H1 (cell line): ENCODE measurements at regions not wholly inside any gene's neighbourhood (a gene's known extent, or its start where the extent isn't known, plus 50 kb on each side); places are given as distances from the start of the nearest gene placed in this dataset.

Source experiments
- CTCF ChIA-PET: fragments of 300-600 bp; sonication (Branson Sonifier 250); formaldehyde crosslinking; loops from one replicate; lab custom pipeline; 2021; ENCODE audit not compliant: partially characterized antibody; lab: Charles Lee
- POLR2A ChIA-PET: fragments of 300-600 bp; sonication (Branson Sonifier 250); formaldehyde crosslinking; loops from one replicate; lab custom pipeline; 2021; ENCODE audit warnings: inconsistent platforms; ENCODE audit not compliant: partially characterized antibody; lab: Charles Lee
- DNase-seq, 2 experiments: peaks; one replicate each; pipeline versions ENCODE4 v3.0.0 to v3.0.0-alpha.2; 2010 to 2022; ENCODE audit warnings: low spot score in 2 of 2, low read depth in 1 of 2, mixed read lengths in 1 of 2
- FAIRE-seq: peaks from 2 replicates; lab custom pipeline; 2011; peaks lifted over from hg19 to GRCh38; lab: Jason Lieb, UNC
- H2AFZ ChIP-seq: 2 replicates; pipeline ENCODE4 v1.8.1; 2012; ENCODE audit warnings: low read length, inconsistent platforms
- H2AK5ac ChIP-seq: 2 replicates; pipeline ENCODE4 v1.6.1; 2013; ENCODE audit warnings: low read depth, low read length
- H2BK120ac ChIP-seq: replicated peaks from 2 replicates; pipeline ENCODE3; 2013; ENCODE audit warnings: low read depth, low read length, inconsistent platforms
- H2BK12ac ChIP-seq: 2 replicates; pipeline ENCODE4 v1.6.1; 2013; ENCODE audit warnings: low read depth, low read length
- H2BK15ac ChIP-seq: 2 replicates; pipeline ENCODE4 v1.6.1; 2013; ENCODE audit warnings: low read length
- H2BK20ac ChIP-seq: 2 replicates; pipeline ENCODE4 v1.6.1; 2013; ENCODE audit warnings: low read length
- H2BK5ac ChIP-seq: 2 replicates; pipeline ENCODE4 v1.6.1; 2013; ENCODE audit warnings: low read depth, low read length
- H3K14ac ChIP-seq: 2 replicates; pipeline ENCODE4 v1.6.1; 2013; ENCODE audit warnings: inconsistent platforms; ENCODE audit not compliant: insufficient read length
- H3K18ac ChIP-seq: 2 replicates; pipeline ENCODE4 v1.6.1; 2013; ENCODE audit warnings: low read length; ENCODE audit errors: extremely low read depth
- H3K23ac ChIP-seq: 2 replicates; pipeline ENCODE4 v1.6.1; 2013; ENCODE audit warnings: inconsistent platforms; ENCODE audit not compliant: insufficient read length
- H3K23me2 ChIP-seq: 2 replicates; pipeline ENCODE4 v1.6.1; 2013; ENCODE audit warnings: low read depth, low read length
- H3K27ac ChIP-seq: 2 replicates; pipeline ENCODE4 v1.6.1; 2011; ENCODE audit warnings: low read depth, low read length, inconsistent platforms
- H3K27me3 ChIP-seq, 4 experiments: replicated peaks in 1 of 4; 1 replicate in 1 of 4; 2 replicates in 3 of 4; pipeline versions ENCODE4 v1.6.1 to v1.8.1; 2011 to 2013; ENCODE audit warnings: low read length in 3 of 4, mild to moderate bottlenecking in 3 of 4, inconsistent platforms in 2 of 4, mixed read lengths in 2 of 4, moderate library complexity in 1 of 4; ENCODE audit not compliant: control insufficient read depth in 3 of 4, insufficient read depth in 3 of 4; ENCODE audit errors: extremely low read depth in 1 of 4
- H3K36me3 ChIP-seq, 4 experiments: 2 replicates each; pipeline versions ENCODE4 v1.6.1 to v1.8.1; 2011 to 2013; ENCODE audit warnings: mild to moderate bottlenecking in 4 of 4, low read length in 3 of 4, moderate library complexity in 2 of 4, control low read depth in 1 of 4, inconsistent platforms in 1 of 4; ENCODE audit not compliant: insufficient read depth in 4 of 4, control insufficient read depth in 2 of 4
- H3K4ac ChIP-seq: replicated peaks from 2 replicates; pipeline ENCODE3; 2013; ENCODE audit warnings: low read length, low read depth, mixed read lengths, inconsistent platforms; ENCODE audit not compliant: insufficient read length
- H3K4me1 ChIP-seq, 4 experiments: replicated peaks in 1 of 4; 1 replicate in 1 of 4; 2 replicates in 3 of 4; pipeline versions ENCODE4 v1.6.1 to v1.8.1; 2011 to 2013; ENCODE audit warnings: low read length in 3 of 4, inconsistent platforms in 2 of 4, mixed read lengths in 1 of 4; ENCODE audit not compliant: insufficient read depth in 4 of 4, control insufficient read depth in 3 of 4
- H3K4me2 ChIP-seq, 2 experiments: 2 replicates each; pipeline versions ENCODE4 v1.6.1 to v1.8.1; 2011 to 2013; ENCODE audit warnings: low read depth in 2 of 2, low read length in 2 of 2, control low read depth in 1 of 2, inconsistent platforms in 1 of 2, mild to moderate bottlenecking in 1 of 2; ENCODE audit not compliant: insufficient read depth in 1 of 2
- H3K4me3 ChIP-seq, 4 experiments: fragments of 200-600, 300-600 bp in 1 of 4; sonication (generic), shearing (Covaris generic), sonication (Bioruptor Twin) in 1 of 4; 2 replicates each; pipeline versions ENCODE4 v1.5.1 to v1.8.1; 2011 to 2016; ENCODE audit warnings: low read length in 4 of 4, low read depth in 3 of 4, control low read depth in 2 of 4, inconsistent platforms in 2 of 4, mild to moderate bottlenecking in 2 of 4, mixed read lengths in 1 of 4, moderate library complexity in 1 of 4; ENCODE audit not compliant: insufficient read depth in 2 of 4; ENCODE audit errors: extremely low read depth in 1 of 4
- H3K56ac ChIP-seq: replicated peaks from 2 replicates; pipeline ENCODE3; 2013; ENCODE audit warnings: low read depth, mild to moderate bottlenecking, mixed read lengths, low read length, inconsistent platforms; ENCODE audit not compliant: insufficient read length
- H3K79me1 ChIP-seq: 2 replicates; pipeline ENCODE4 v1.6.1; 2013; ENCODE audit warnings: low read depth, low read length, control low read depth
- H3K79me2 ChIP-seq, 2 experiments: 2 replicates each; pipeline versions ENCODE4 v1.6.1 to v1.8.1; 2012 to 2013; ENCODE audit warnings: low read length in 2 of 2, mild to moderate bottlenecking in 2 of 2, inconsistent platforms in 1 of 2; ENCODE audit not compliant: insufficient read depth in 2 of 2, control insufficient read depth in 1 of 2
- H3K9ac ChIP-seq, 4 experiments: replicated peaks in 1 of 4; 1 replicate in 1 of 4; 2 replicates in 3 of 4; pipeline versions ENCODE4 v1.6.1 to v1.8.1; 2011 to 2013; ENCODE audit warnings: low read depth in 3 of 4, low read length in 3 of 4, control low read depth in 2 of 4, mild to moderate bottlenecking in 2 of 4, moderate library complexity in 2 of 4, inconsistent platforms in 1 of 4; ENCODE audit errors: extremely low read depth in 1 of 4
- H3K9me3 ChIP-seq, 2 experiments: 2 replicates each; pipeline versions ENCODE4 v1.6.1 to v1.8.1; 2012 to 2013; ENCODE audit warnings: mild to moderate bottlenecking in 2 of 2, moderate library complexity in 2 of 2, control low read depth in 1 of 2, inconsistent platforms in 1 of 2, low read depth in 1 of 2, low read length in 1 of 2, mixed read lengths in 1 of 2; ENCODE audit not compliant: insufficient read depth in 2 of 2
- H4K20me1 ChIP-seq, 2 experiments: replicated peaks in 1 of 2; 2 replicates each; pipeline versions ENCODE3 to v1.8.1; 2011 to 2013; ENCODE audit warnings: inconsistent platforms in 2 of 2, low read length in 2 of 2, mild to moderate bottlenecking in 1 of 2; ENCODE audit not compliant: insufficient read depth in 2 of 2, control insufficient read depth in 1 of 2
- H4K5ac ChIP-seq: 2 replicates; pipeline ENCODE4 v1.6.1; 2013; ENCODE audit warnings: low read length, low read depth, mixed read lengths, inconsistent platforms; ENCODE audit not compliant: insufficient read length
- H4K8ac ChIP-seq: 2 replicates; pipeline ENCODE4 v1.8.0; 2013; ENCODE audit warnings: mild to moderate bottlenecking, moderate library complexity, low read length, inconsistent platforms; ENCODE audit not compliant: insufficient read depth; ENCODE audit errors: extremely low read depth
- H4K91ac ChIP-seq: replicated peaks from 2 replicates; pipeline ENCODE3; 2013; ENCODE audit warnings: low read length, mixed read lengths, inconsistent platforms; ENCODE audit not compliant: insufficient read length
- E2F6 ChIP-seq: IDR thresholded peaks from 2 replicates; pipeline ENCODE4 v1.6.1; 2012; ENCODE audit warnings: inconsistent platforms
- EGR1 ChIP-seq: IDR thresholded peaks from 2 replicates; pipeline ENCODE4 v1.6.1; 2011; ENCODE audit warnings: low read depth, low read length, borderline replicate concordance
- POLR2A ChIP-seq, 2 experiments: IDR thresholded peaks; 1 replicate in 1 of 2; 2 replicates in 1 of 2; pipeline ENCODE4 v1.6.1; 2011; ENCODE audit warnings: low read depth in 2 of 2, low read length in 2 of 2, mild to moderate bottlenecking in 2 of 2; ENCODE audit errors: control extremely low read depth in 1 of 2
- RBBP5 ChIP-seq: IDR thresholded peaks from 2 replicates; pipeline ENCODE4 v1.7.1; 2012; ENCODE audit warnings: low read depth, mild to moderate bottlenecking, inconsistent platforms, low read length, moderate library complexity, borderline replicate concordance
- SIN3A ChIP-seq, 2 experiments: IDR thresholded peaks in 1 of 2; conservative IDR thresholded peaks in 1 of 2; 2 replicates each; pipeline ENCODE4 v1.6.1; 2011 to 2012; ENCODE audit warnings: low read length in 2 of 2, improper control_type of control experiment in 1 of 2, low read depth in 1 of 2, mild to moderate bottlenecking in 1 of 2
- SP1 ChIP-seq: IDR thresholded peaks from 2 replicates; pipeline ENCODE4 v1.6.1; 2011; ENCODE audit warnings: low read depth, low read length
- TBP ChIP-seq: IDR thresholded peaks from 2 replicates; pipeline ENCODE4 v1.6.1; 2011; ENCODE audit warnings: low read depth, low read length, improper control_type of control experiment
- TEAD4 ChIP-seq: IDR thresholded peaks from 2 replicates; pipeline ENCODE4 v1.6.1; 2012; ENCODE audit warnings: low read depth, low read length, inconsistent platforms, mixed read lengths
- WGBS, 2 experiments: shearing (Covaris generic) in 1 of 2; methylation state at CpG; one replicate each; pipeline versions ENCODE4 v1.1.6 to v1.1.7; 2013 to 2015; ENCODE audit warnings: low lambda C conversion rate in 2 of 2, mixed read lengths in 2 of 2, inconsistent platforms in 1 of 2, low coverage in 1 of 2, missing lambda C conversion rate in 1 of 2; ENCODE audit not compliant: insufficient replicate concordance in 2 of 2, insufficient coverage in 1 of 2, insufficient read length in 1 of 2; ENCODE audit errors: extremely low coverage in 1 of 2, missing lambda C conversion rate in 1 of 2; 5-methylcytosine and 5-hydroxymethylcytosine counted together

GRCh38 chr12:68508576-68508975, 102.1 kb upstream of the RAP1B start:
- POLR2A ChIA-PET: no interaction called here
- TF ChIP-seq SP1 (no peak), SIN3A (conservative IDR thresholded peaks at IDR 0.05 in 1 of 2, IDR thresholded peaks at IDR 0.05 in 1 of 2; ENCODE audit: low read depth in 1 of 2, low read length in 2 of 2) (no peak), EGR1 (no peak), TBP (no peak), POLR2A (IDR thresholded peaks at IDR 0.05; ENCODE audit: control extremely low read depth in 1 of 2, low read depth in 2 of 2, low read length in 2 of 2) (no peak), RBBP5 (no peak), E2F6 (no peak), TEAD4 (no peak)
- 100% methylated on average over 2 of the region's 2 CpGs; no CpG with 5 or more reads in 1 of the 2 experiments for WGBS, 2 experiments

More at GRCh38 chr12:68508576-68508975, 102.1 kb upstream of the RAP1B start:
- no peaks in the 10 kb centered on the region for H3K79me2 ChIP-seq
- no peak overlapping the region for H4K8ac ChIP-seq
- no peaks in the 10 kb centered on the region for H3K79me1 ChIP-seq
- H3K9me3 ChIP-seq: no peaks in the 10 kb centered on the region
- DNase-seq: no peak
- no peaks in the 10 kb centered on the region for H3K23me2 ChIP-seq
- H2BK120ac ChIP-seq: no peak overlapping the region
- no peak overlapping the region for H2AK5ac ChIP-seq
- no peak overlapping the region for H3K14ac ChIP-seq
- H3K27ac ChIP-seq: no peak overlapping the region
- no peak overlapping the region for H3K9ac ChIP-seq
- no peak overlapping the region for H3K23ac ChIP-seq
- H4K5ac ChIP-seq: no peak overlapping the region
- H3K56ac ChIP-seq: no peak overlapping the region
- no peak overlapping the region for H3K4me3 ChIP-seq
- H3K4ac ChIP-seq: no peak overlapping the region
- H3K4me2 ChIP-seq: no peak overlapping the region
- H3K4me1 ChIP-seq: no peaks in the 10 kb centered on the region
- no peaks in the 10 kb centered on the region for H3K36me3 ChIP-seq
- no peaks in the 10 kb centered on the region for H4K20me1 ChIP-seq
- CTCF ChIA-PET: interaction anchor here (0.6 to 2.2 kb wide), 2 partner anchors 8 to 28 kb away, joined by 6 to 13 read pairs; no protein-coding TSS in a partner anchor
- no peak overlapping the region for H2AFZ ChIP-seq
- no peak overlapping the region for H2BK20ac ChIP-seq
- no peak for FAIRE-seq
- H3K27me3 ChIP-seq: no peaks in the 10 kb centered on the region; a peak in 1 of 7 replicates
- no peak overlapping the region for H3K18ac ChIP-seq
- no peak overlapping the region for H4K91ac ChIP-seq
- no peak overlapping the region for H2BK15ac ChIP-seq
- H2BK12ac ChIP-seq: no peak overlapping the region
- no peak overlapping the region for H2BK5ac ChIP-seq
